SU-DHL-6 (cell line): ENCODE measurements at regions not wholly inside any gene's neighbourhood (a gene's known extent, or its start where the extent isn't known, plus 50 kb on each side); places are given as distances from the start of the nearest gene placed in this dataset.

Experiments
- EZH2phosphoT487 ChIP-seq: fragments of 200-600 bp; sonication (generic), shearing (Covaris generic); conservative IDR thresholded peaks from 2 replicates; pipeline ENCODE4 v1.6.1; 2018; ENCODE audit warnings: mild to moderate bottlenecking, antibody characterized with exemption, low read length, moderate library complexity, mixed read lengths
- TF ChIP-seq, protein P1 (sequence below): fragments of 200-600 bp; sonication (generic); IDR thresholded peaks from one replicate; pipeline ENCODE4 v1.5.1; 2017; ENCODE audit warnings: antibody characterized with exemption, mild to moderate bottlenecking, low read length, moderate library complexity; ENCODE audit not compliant: insufficient read depth, poor library complexity, severe bottlenecking

DNA sequence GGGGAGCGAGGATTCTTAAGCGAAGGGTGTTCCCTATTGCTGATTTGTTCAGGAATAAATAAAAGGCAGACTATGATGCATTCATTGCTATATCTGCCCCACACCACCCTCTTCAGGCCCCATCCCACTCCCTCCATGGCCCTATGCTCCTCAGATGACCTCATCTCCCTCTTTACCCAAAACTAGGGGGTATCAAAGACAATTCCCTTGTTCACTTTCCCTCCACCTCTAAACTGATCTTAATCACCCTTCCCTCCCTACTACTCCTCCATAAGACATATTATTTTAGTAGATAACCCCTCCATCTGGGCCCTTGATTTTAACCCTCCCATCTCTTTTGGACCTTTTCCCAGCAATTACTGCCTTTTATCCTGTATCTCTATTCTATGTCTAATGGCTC, 434.9 kb upstream of the RUNX1 start:
- TF ChIP-seq, protein P1, sequence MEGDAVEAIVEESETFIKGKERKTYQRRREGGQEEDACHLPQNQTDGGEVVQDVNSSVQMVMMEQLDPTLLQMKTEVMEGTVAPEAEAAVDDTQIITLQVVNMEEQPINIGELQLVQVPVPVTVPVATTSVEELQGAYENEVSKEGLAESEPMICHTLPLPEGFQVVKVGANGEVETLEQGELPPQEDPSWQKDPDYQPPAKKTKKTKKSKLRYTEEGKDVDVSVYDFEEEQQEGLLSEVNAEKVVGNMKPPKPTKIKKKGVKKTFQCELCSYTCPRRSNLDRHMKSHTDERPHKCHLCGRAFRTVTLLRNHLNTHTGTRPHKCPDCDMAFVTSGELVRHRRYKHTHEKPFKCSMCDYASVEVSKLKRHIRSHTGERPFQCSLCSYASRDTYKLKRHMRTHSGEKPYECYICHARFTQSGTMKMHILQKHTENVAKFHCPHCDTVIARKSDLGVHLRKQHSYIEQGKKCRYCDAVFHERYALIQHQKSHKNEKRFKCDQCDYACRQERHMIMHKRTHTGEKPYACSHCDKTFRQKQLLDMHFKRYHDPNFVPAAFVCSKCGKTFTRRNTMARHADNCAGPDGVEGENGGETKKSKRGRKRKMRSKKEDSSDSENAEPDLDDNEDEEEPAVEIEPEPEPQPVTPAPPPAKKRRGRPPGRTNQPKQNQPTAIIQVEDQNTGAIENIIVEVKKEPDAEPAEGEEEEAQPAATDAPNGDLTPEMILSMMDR, result no peak
- TF ChIP-seq EZH2phosphoT487, result no peak
